Activated CD8-positive, alpha-beta T cell treated with anti-CD3 and anti-CD28 coated beads for 36 hours (primary cell): ENCODE measurements at regions not wholly inside any gene's neighbourhood (a gene's known extent, or its start where the extent isn't known, plus 50 kb on each side); places are given as distances from the start of the nearest gene placed in this dataset.

Experiments used
- ATAC-seq: fragments of 200-7000 bp; cut with Tn5 transposase; one replicate; pipeline ENCODE4 v1.10.0; 2021; ENCODE audit warnings: mild to moderate bottlenecking, moderate library complexity
- CTCF ChIA-PET: fragments of 350-600 bp; sonication (Branson Sonifier 250); formaldehyde crosslinking; loops from one replicate; lab custom pipeline; 2021; ENCODE audit warnings: antibody characterized with exemption; lab: Charles Lee
- POLR2A ChIA-PET: fragments of 350-600 bp; sonication (Branson Sonifier 250); formaldehyde crosslinking; loops from one replicate; lab custom pipeline; 2021; ENCODE audit warnings: antibody characterized with exemption; lab: Charles Lee
- DNase-seq: peaks from one replicate; pipeline ENCODE4 v3.0.0-alpha.2; 2020
- H3K27ac Mint-ChIP-seq: one replicate; pipeline ENCODE4 v1.8.0; 2021; ENCODE audit warnings: mild to moderate bottlenecking, mixed read lengths
- H3K27me3 Mint-ChIP-seq: one replicate; pipeline ENCODE4 v1.8.0; 2021; ENCODE audit warnings: mixed read lengths
- H3K36me3 Mint-ChIP-seq: one replicate; pipeline ENCODE4 v1.8.0; 2021; ENCODE audit warnings: low read depth, mixed read lengths
- H3K4me1 Mint-ChIP-seq: one replicate; pipeline ENCODE4 v1.8.0; 2021; ENCODE audit warnings: low read depth, mixed read lengths
- H3K4me3 Mint-ChIP-seq: one replicate; pipeline ENCODE4 v1.8.0; 2021; ENCODE audit warnings: mild to moderate bottlenecking, moderate library complexity, mixed read lengths
- H3K9me3 Mint-ChIP-seq: one replicate; pipeline ENCODE4 v1.8.0; 2021; ENCODE audit warnings: mixed read lengths
- intact Hi-C: fragments of 100-400 bp; cut with micrococcal nuclease; formaldehyde crosslinking; loops from one replicate; pipeline ENCODE4 v1.10.0; 2022
- TF ChIP-seq, protein P1 (sequence below): fragments of 200-600 bp; IDR thresholded peaks from one replicate; pipeline ENCODE4 v1.8.0; 2022; ENCODE audit warnings: antibody characterized with exemption, mild to moderate bottlenecking

DNA sequence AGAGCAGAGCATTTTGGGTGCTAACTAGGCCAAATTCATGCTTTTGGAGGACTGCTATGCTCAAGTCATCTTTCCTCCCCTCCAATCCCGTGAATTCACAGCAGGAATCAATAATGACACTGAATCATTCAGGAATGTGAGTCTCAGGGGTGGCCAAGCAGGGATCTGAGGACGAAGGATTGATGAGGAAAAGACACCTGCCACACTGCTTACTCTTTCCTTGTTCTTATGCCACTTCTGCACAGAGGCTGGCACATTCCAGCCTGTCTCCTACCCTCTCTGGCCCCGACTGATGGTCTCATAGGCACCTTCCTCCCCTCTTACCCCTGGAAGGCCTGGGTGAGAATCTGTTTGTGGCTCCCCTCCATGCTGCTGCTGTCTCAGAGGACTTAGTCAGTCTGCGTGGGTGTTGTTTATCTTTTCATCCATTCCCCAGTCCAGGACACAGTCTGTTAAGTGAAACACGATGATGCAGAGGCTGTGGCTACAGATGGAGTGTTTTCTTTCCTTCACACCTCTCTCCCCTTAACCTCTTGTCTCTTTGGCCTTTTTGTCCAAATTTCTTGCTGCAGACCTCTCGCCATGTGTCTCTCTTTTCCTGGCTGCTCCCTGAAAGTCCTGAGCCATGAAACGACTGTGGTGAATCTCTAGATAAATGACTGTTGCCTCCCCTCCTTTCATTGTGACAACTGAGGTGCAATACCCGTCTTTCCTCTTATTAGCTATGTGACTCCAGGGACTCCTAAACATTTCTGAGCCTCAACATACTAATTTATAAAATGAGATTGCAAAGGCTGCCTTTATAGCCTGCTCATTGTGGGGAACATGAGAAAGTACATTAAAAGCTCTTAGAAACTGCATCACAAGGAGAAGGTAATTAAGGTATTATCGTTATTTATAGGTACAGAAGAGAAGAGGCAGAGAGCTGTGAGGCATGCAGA is 86.9 kb downstream of the RDH14 start:
- no peak overlapping the region for H3K4me3 Mint-ChIP-seq
- ATAC-seq (peak; percentile 24), DNase-seq (no peak)
- ChIA-PET POLR2A (no interaction called here), CTCF (no interaction called here)
- TF ChIP-seq, protein P1, sequence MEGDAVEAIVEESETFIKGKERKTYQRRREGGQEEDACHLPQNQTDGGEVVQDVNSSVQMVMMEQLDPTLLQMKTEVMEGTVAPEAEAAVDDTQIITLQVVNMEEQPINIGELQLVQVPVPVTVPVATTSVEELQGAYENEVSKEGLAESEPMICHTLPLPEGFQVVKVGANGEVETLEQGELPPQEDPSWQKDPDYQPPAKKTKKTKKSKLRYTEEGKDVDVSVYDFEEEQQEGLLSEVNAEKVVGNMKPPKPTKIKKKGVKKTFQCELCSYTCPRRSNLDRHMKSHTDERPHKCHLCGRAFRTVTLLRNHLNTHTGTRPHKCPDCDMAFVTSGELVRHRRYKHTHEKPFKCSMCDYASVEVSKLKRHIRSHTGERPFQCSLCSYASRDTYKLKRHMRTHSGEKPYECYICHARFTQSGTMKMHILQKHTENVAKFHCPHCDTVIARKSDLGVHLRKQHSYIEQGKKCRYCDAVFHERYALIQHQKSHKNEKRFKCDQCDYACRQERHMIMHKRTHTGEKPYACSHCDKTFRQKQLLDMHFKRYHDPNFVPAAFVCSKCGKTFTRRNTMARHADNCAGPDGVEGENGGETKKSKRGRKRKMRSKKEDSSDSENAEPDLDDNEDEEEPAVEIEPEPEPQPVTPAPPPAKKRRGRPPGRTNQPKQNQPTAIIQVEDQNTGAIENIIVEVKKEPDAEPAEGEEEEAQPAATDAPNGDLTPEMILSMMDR: no peak
- H3K9me3 Mint-ChIP-seq: no peaks in the 10 kb centered on the region
- no peaks in the 10 kb centered on the region for H3K36me3 Mint-ChIP-seq
- intact Hi-C loops: no loop called here
- no peak overlapping the region for H3K27ac Mint-ChIP-seq
- peaks cover 7% of the 10 kb centered on the region for H3K27me3 Mint-ChIP-seq
- H3K4me1 Mint-ChIP-seq: no peaks in the 10 kb centered on the region

GRCh38 chr2:18467749-18468360 is 92.6 kb downstream of the RDH14 start:
- Mint-ChIP-seq H3K4me1 (no peaks in the 10 kb centered on the region), H3K36me3 (no peaks in the 10 kb centered on the region), H3K27me3 (peaks cover 9% of the 10 kb centered on the region), H3K4me3 (no peak overlapping the region), H3K9me3 (no peaks in the 10 kb centered on the region), H3K27ac (no peak overlapping the region)
- TF ChIP-seq, protein P1: no peak
- intact Hi-C loops: no loop called here
- POLR2A ChIA-PET: no interaction called here
- no peak for DNase-seq
- CTCF ChIA-PET: no interaction called here
- no peak for ATAC-seq

DNA sequence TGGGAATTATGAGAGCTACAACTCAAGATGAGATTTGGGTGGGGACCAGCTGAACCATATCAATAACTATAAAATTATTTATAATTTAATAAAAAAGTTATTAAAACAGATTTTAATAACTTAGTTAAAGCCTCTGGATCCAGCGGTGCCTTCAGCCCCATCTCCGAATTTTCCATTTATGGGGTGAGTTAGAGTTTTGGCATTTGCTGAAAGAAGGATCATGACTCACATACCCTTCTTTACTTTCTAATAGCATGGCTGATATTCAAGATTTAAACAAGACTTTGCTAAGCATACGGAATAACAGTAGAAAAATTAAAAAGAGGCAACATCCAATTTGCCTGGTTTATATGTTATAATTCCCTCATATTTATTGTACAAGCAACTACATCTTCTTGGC is 94.5 kb downstream of the RDH14 start:
- intact Hi-C loops: no loop called here
- ChIA-PET POLR2A (no interaction called here), CTCF (interaction anchor here (1.8 kb wide), 1 partner anchor 18 kb away, joined by 3 read pairs; no protein-coding TSS in a partner anchor)
- ATAC-seq (no peak), DNase-seq (no peak)
- Mint-ChIP-seq H3K4me3 (no peak overlapping the region), H3K27me3 (peaks cover 17% of the 10 kb centered on the region), H3K4me1 (no peaks in the 10 kb centered on the region), H3K9me3 (no peaks in the 10 kb centered on the region), H3K36me3 (no peaks in the 10 kb centered on the region), H3K27ac (no peak overlapping the region)
- TF ChIP-seq, protein P1: no peak

DNA sequence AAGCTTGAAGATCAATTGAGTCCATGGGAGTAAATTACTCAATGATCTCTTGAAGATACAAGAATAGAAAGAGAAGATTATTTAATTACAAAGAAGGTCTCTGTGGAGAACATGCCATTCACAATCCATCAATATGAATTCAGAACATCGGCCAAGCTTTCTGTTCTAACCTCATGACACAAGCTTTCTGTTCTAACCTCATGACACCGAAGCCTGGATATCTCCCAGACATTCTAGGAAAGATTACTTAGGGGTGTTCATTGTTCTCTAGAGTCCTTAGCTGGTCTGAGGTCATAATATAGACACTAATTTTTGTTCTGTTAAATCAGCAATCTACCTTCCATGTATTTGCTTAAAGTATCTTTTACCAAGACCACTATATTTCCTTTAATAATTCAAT is 95.5 kb downstream of the RDH14 start:
- DNase-seq (no peak), ATAC-seq (no peak)
- no peaks in the 10 kb centered on the region for H3K4me1 Mint-ChIP-seq
- CTCF ChIA-PET: no interaction called here
- no peaks in the 10 kb centered on the region for H3K9me3 Mint-ChIP-seq
- no peak overlapping the region for H3K4me3 Mint-ChIP-seq
- intact Hi-C loops: no loop called here
- H3K27ac Mint-ChIP-seq: no peak overlapping the region
- peaks cover 17% of the 10 kb centered on the region for H3K27me3 Mint-ChIP-seq
- POLR2A ChIA-PET: no interaction called here
- no peaks in the 10 kb centered on the region for H3K36me3 Mint-ChIP-seq
- TF ChIP-seq, protein P1: no peak

GRCh38 chr2:18456026-18456425 is 104.4 kb downstream of the RDH14 start:
- Mint-ChIP-seq H3K36me3 (no peaks in the 10 kb centered on the region), H3K4me3 (no peak overlapping the region)
- intact Hi-C loops: no loop called here

More at GRCh38 chr2:18456026-18456425, 104.4 kb downstream of the RDH14 start:
- DNase-seq (no peak), ATAC-seq (no peak)
- Mint-ChIP-seq H3K27me3 (peaks cover 5% of the 10 kb centered on the region), H3K9me3 (no peaks in the 10 kb centered on the region), H3K4me1 (no peaks in the 10 kb centered on the region), H3K27ac (no peak overlapping the region)
- TF ChIP-seq, protein P1: no peak
- CTCF ChIA-PET: interaction anchor here (0.9 kb wide), 1 partner anchor 69 kb away, joined by 3 read pairs; no protein-coding TSS in a partner anchor
- POLR2A ChIA-PET: no interaction called here
